HG02884 (cell line): ENCODE measurements at regions not wholly inside any gene's neighbourhood (a gene's known extent, or its start where the extent isn't known, plus 50 kb on each side); places are given as distances from the start of the nearest gene placed in this dataset.

Source experiments
- ATAC-seq: cut with Tn5 transposase; IDR thresholded peaks from one replicate; pipeline ENCODE4 v1.9.1; 2021; ENCODE audit warnings: mild to moderate bottlenecking, moderate library complexity; ENCODE audit not compliant: unreplicated experiment

GRCh38 chr6:18667612-18668011, 280.5 kb downstream of the RNF144B start:
- ATAC-seq: no peak

- no peak for ATAC-seq
These were observed 281.8 kb downstream of the RNF144B start for GRCh38 chr6:18668994-18669393.

DNA sequence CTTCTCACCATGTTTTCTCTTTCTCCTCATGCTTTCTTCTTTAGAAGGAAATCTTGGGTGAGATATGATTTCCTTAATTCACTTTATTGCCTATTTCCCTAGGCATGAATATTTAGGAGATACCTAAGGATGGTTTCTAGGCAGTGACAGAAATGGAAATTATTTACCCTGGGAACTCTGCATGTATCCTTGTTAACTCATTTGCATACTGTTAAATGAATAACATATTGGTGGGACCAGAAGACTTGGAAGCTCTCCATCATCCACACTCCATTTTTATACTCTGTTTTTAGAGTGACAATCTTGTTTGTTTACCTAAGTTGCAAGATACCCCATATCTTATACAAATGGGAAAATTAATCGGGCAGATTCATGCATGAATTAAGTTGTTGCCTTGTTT, 285.7 kb downstream of the RNF144B start:
- ATAC-seq: no peak

DNA sequence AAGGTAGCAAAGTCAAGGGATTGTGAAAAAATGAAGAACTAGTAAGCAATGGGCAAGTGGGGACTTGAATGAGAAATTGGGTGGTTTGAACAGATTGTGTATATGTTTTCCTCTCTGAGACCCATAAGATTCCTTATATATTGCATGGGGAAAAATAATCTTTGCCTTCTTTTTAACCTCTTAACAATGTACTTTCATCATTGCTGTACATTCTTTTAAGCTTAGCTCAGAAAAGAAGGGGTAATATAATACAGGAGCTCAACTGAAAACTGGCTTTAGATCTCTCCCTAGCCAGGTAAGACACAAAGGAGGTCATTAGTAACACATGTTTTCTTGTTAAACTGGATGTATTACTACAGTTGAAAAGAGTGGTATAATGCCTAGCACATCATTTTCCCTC, 287.2 kb downstream of the RNF144B start:
- no peak for ATAC-seq

DNA sequence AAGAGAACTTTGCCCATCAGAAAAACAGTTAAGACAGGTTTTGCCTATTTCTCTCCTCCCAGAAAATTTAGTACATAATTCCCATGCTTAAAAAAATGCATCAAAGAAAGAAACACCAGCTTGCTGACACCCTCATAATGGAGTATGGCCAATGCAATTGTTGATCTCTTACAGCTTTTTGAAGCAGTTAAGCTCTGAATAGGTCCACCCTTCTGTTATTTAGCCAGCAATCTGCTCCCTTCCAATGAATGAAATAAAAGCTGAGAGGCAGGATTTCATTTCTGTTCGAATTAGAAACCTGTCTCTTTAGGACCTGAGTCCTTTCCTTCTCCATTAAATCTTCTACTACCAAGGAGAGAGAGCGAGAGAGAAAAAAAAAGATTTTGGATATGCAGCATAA, 288.7 kb downstream of the RNF144B start:
- no peak for ATAC-seq

DNA sequence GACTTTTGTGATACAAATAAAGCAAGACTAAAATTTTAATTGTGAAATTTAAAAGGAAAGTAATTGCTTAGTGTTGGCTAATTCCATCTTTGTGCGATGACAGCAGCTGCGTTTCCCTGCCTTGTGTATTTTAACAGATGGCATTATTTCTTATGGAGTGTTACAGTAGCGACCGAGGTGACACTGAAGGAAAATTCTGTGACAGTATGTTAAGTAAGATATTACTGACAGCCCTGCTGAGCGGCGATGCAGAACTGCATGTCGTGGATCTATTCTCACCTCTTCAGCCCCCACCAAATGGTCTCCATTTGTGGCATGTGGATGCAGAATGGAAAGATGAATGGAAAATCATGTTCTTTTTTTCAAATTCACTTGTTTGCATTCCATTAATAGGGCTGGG, 289.4 kb downstream of the RNF144B start:
- ATAC-seq: no peak

- no peak for ATAC-seq
These were observed 293.7 kb downstream of the RNF144B start for GRCh38 chr6:18680842-18681241.

- no peak for ATAC-seq
These were observed 294.8 kb downstream of the RNF144B start for GRCh38 chr6:18681832-18682503.

DNA sequence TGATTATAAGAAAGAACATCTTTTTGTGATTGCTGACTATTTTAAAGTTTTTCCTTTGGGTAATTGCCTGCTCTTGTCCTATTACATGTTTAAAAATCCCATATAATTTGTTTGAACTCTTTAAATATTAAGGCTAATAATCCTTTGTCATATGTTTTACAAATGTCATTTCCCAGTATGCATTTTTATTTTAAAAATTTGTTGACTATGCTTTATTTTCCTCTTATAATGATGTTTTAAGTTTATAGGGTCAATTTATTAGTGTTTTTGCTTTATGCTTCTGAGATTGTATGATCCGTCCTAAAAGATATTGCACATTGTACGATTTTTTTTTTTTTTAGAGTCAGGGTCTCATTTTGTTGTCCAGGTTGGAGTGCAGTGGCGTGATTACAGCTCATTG, 297.2 kb downstream of the RNF144B start:
- no peak for ATAC-seq

- ATAC-seq: no peak
These were observed 306.0 kb downstream of the RNF144B start for GRCh38 chr6:18692929-18693685.

DNA sequence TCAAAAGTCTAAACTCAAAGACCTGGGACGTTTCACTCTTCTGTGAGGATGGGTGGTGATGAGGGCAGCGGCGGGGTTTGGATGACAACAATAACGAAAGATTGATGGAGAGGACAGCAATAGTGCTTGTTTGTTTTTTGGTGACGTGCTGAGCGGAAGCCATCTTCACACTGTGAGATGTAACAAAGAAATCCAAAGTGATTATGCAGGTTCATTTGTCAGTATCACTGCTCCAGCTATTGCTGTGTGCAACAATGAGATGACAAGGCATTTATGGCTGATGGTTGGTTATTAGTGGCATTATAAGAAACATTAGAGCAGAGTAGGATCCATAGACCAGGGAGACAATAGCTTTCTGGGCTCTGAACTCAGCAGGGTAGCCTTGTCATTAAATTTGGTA, 306.7 kb downstream of the RNF144B start:
- ATAC-seq: no peak

GRCh38 chr6:18703546-18703945, 316.4 kb downstream of the RNF144B start:
- ATAC-seq: no peak

DNA sequence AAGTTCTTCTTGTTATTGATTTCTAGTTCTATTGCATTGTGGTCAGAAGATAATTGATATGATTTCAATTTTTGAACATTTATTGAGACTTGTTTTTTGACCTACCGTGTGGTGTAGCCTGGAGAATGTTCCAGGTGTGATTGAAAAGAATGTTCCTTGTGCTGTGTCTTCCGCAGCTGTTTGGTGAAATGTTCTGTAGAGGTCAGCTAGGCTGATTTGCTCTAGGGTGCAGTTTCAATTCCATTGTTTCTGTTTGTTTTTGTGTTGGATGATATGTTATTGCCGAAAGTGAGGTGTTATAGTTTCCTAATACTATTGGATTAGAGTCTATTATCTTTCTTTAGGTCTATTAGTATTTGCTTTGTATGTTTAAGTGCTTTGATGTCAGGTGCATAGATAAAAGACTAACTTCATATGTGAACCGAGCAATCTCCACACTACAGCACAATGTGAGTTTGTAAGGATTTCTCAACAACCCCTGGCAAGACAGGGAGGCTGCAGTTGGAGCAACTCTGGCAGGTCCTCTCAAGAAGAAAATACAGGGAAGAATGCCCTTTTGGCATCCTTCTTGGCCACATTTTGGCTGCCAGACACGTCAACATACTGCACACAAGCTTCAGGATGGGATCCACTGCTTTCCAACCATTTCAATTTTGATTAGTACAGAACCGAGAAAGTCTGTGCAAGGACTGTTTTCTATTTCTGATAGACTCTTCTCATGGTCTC, 320.7 kb downstream of the RNF144B start:
- ATAC-seq: no peak

- no peak for ATAC-seq
These were observed 325.4 kb downstream of the RNF144B start for GRCh38 chr6:18712595-18712994.

- no peak for ATAC-seq
These were observed 332.9 kb downstream of the RNF144B start for GRCh38 chr6:18720075-18720474.

- no peak for ATAC-seq
These were observed 336.9 kb downstream of the RNF144B start for GRCh38 chr6:18724056-18724455.

DNA sequence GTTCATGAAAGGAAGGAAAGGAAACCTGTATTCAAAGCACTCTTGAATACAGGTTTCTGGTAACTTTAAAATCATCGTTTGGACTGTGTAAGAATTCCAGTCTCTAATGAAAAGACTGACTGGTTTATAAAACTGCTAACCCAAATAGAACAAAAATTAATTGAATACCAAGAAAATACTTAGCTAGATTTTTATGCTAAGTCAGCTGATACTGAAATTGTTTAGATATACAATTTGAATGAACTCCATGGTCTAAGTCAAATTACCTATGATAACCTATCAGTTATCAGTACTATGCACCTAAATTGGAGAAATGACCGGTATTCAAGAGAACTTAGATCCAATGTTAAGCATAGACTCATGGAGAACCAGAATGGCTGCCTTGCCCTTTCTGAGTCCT, 338.3 kb downstream of the RNF144B start:
- no peak for ATAC-seq

DNA sequence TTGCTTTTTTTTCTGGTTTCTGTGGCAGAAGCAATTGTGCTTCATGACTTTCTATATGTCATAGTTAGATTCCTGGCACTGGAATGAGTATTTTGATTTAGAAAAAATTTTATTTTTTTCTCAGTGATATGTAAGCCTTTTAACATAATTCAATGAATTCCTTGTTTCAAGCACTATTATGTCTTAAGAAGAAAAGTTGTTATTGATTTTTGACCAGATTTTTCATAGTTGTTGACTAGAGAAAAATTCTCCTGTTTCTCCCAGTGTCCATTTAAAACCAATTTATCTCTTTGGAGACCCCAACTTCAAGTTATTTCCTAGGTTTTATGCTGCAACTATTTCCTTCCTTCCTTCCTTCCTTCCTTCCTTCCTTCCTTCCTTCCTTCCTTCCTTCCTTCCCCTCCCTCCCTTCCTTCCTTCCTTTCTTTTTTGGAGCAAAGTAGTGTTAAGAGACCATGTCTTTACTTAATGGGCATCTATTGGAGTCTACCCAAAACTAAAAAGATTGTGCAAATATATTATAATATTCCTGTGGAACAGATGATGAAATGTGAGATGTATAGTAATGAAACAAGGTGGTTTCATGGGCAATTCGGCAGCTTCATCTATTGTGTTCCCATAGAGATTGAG, 346.9 kb downstream of the RNF144B start:
- no peak for ATAC-seq

- no peak for ATAC-seq
These were observed 354.6 kb downstream of the RNF144B start for GRCh38 chr6:18741741-18742140.

- ATAC-seq: no peak
These were observed 355.3 kb downstream of the RNF144B start for GRCh38 chr6:18742406-18742805.

GRCh38 chr6:18746727-18747126, 359.6 kb downstream of the RNF144B start:
- ATAC-seq: no peak
